SK-N-SH (cell line): ENCODE measurements at regions not wholly inside any gene's neighbourhood (a gene's known extent, or its start where the extent isn't known, plus 50 kb on each side); places are given as distances from the start of the nearest gene placed in this dataset.

Experiments
- CTCF ChIA-PET: fragments of 300-600, 350-600 bp; formaldehyde crosslinking; extraction: SDS; loops from one replicate; lab custom pipeline; 2021; lab: Yijun Ruan, JAX
- POLR2A ChIA-PET: fragments of 350-600 bp; sonication (Branson Sonifier 250); formaldehyde crosslinking; extraction: SDS; loops from one replicate; lab custom pipeline; 2020; ENCODE audit warnings: antibody characterized with exemption, inconsistent platforms; lab: Yijun Ruan, JAX
- DNase-seq: peaks from one replicate; pipeline ENCODE4 v3.0.0; 2012
- H2AFZ ChIP-seq: fragments of 200-600 bp; sonication (generic); 2 replicates; pipeline ENCODE4 v1.8.1; 2016; ENCODE audit warnings: antibody characterized with exemption, mild to moderate bottlenecking, low read depth
- H3F3A ChIP-seq: fragments of 200-600 bp; sonication (generic); replicated peaks from 2 replicates; pipeline ENCODE3; 2016; ENCODE audit warnings: antibody characterized with exemption, mild to moderate bottlenecking; ENCODE audit not compliant: insufficient read depth
- H3K27ac ChIP-seq, 2 experiments: fragments of 200-500 bp in 1 of 2; fragments of 200-600 bp in 1 of 2; sonication (Bioruptor generic) in 1 of 2; sonication (generic), shearing (Covaris generic) in 1 of 2; 2 replicates each; pipeline versions ENCODE4 v1.5.1 to v1.6.1; 2014 to 2016; ENCODE audit warnings: low read depth in 2 of 2, inconsistent platforms in 1 of 2, low read length in 1 of 2, mild to moderate bottlenecking in 1 of 2, mixed read lengths in 1 of 2
- H3K27me3 ChIP-seq: fragments of 200-600 bp; sonication (generic), shearing (Covaris generic); 2 replicates; pipeline ENCODE4 v1.6.1; 2016; ENCODE audit warnings: mixed run types; ENCODE audit not compliant: insufficient read depth
- H3K36me3 ChIP-seq, 2 experiments: fragments of 200-500 bp in 1 of 2; fragments of 200-600 bp in 1 of 2; sonication (Bioruptor generic) in 1 of 2; sonication (generic) in 1 of 2; replicated peaks in 1 of 2; 2 replicates each; pipeline versions ENCODE3 to v1.5.1; 2014 to 2016; ENCODE audit warnings: low read length in 1 of 2, mild to moderate bottlenecking in 1 of 2; ENCODE audit not compliant: insufficient read depth in 2 of 2, control insufficient read depth in 1 of 2
- H3K4me1 ChIP-seq, 2 experiments: fragments of 200-500 bp in 1 of 2; fragments of 200-600 bp in 1 of 2; sonication (Bioruptor generic) in 1 of 2; sonication (generic), shearing (Covaris generic) in 1 of 2; 2 replicates each; pipeline versions ENCODE4 v1.5.1 to v1.6.1; 2014 to 2016; ENCODE audit warnings: low read depth in 1 of 2, low read length in 1 of 2, mixed run types in 1 of 2; ENCODE audit not compliant: insufficient read depth in 2 of 2, control insufficient read depth in 1 of 2
- H3K4me2 ChIP-seq: fragments of 200-600 bp; sonication (generic), shearing (Covaris generic); 2 replicates; pipeline ENCODE4 v1.6.1; 2017; ENCODE audit warnings: mixed run types
- H3K4me3 ChIP-seq, 2 experiments: fragments of 200-500 bp in 1 of 2; fragments of 200-600 bp in 1 of 2; sonication (Bioruptor generic) in 1 of 2; sonication (generic), shearing (Covaris generic) in 1 of 2; 2 replicates each; pipeline versions ENCODE4 v1.5.1 to v1.8.1; 2014 to 2016; ENCODE audit warnings: low read depth in 2 of 2, inconsistent platforms in 1 of 2, low read length in 1 of 2, mild to moderate bottlenecking in 1 of 2, mixed read lengths in 1 of 2, moderate library complexity in 1 of 2
- H3K79me2 ChIP-seq: fragments of 200-600 bp; sonication (generic); 2 replicates; pipeline ENCODE4 v1.8.1; 2017; ENCODE audit warnings: mild to moderate bottlenecking; ENCODE audit not compliant: insufficient read depth
- H3K9ac ChIP-seq: fragments of 200-600 bp; sonication (generic); 2 replicates; pipeline ENCODE4 v1.6.1; 2017; ENCODE audit warnings: mixed run types
- H3K9me2 ChIP-seq: fragments of 200-600 bp; sonication (generic); 2 replicates; pipeline ENCODE4 v1.6.1; 2017; ENCODE audit warnings: mixed run types
- H3K9me3 ChIP-seq: fragments of 200-600 bp; sonication (generic); 2 replicates; pipeline ENCODE4 v1.6.1; 2017; ENCODE audit warnings: mixed run types, mild to moderate bottlenecking, moderate library complexity
- H4K20me1 ChIP-seq: fragments of 200-600 bp; sonication (generic); 2 replicates; pipeline ENCODE4 v1.6.1; 2017; ENCODE audit warnings: mild to moderate bottlenecking, mixed run types; ENCODE audit not compliant: insufficient read depth
- CHD2 ChIP-seq: fragments of 150-350 bp; IDR thresholded peaks from 2 replicates; pipeline ENCODE4 v1.6.1; 2018; ENCODE audit warnings: low read length; ENCODE audit not compliant: partially characterized antibody
- CTCF ChIP-seq: fragments of 200-600 bp; sonication (generic); IDR thresholded peaks from 2 replicates; pipeline ENCODE4 v1.6.1; 2017; ENCODE audit warnings: antibody characterized with exemption, mild to moderate bottlenecking, moderate library complexity
- EZH2phosphoT487 ChIP-seq: fragments of 200-600 bp; sonication (generic); IDR thresholded peaks from 2 replicates; pipeline ENCODE4 v1.6.1; 2017; ENCODE audit warnings: low read depth, mixed run types, mild to moderate bottlenecking, antibody characterized with exemption, moderate library complexity, borderline replicate concordance
- FOXM1 ChIP-seq: IDR thresholded peaks from 2 replicates; pipeline ENCODE4 v1.4.0; 2012; ENCODE audit warnings: low read depth, mild to moderate bottlenecking
- MEF2A ChIP-seq: IDR thresholded peaks from 2 replicates; pipeline ENCODE4 v1.4.0; 2012; ENCODE audit warnings: low read depth, borderline replicate concordance
- NRF1 ChIP-seq: IDR thresholded peaks from 2 replicates; pipeline ENCODE4 v1.6.1; 2012; ENCODE audit warnings: low read depth, mild to moderate bottlenecking, low read length
- PBX3 ChIP-seq: IDR thresholded peaks from 2 replicates; pipeline ENCODE4; 2012
- RCOR1 ChIP-seq: fragments of 150-350 bp; IDR thresholded peaks from 2 replicates; pipeline ENCODE4 v1.6.1; 2017; ENCODE audit warnings: antibody characterized with exemption, low read length
- RFX5 ChIP-seq: IDR thresholded peaks from 2 replicates; pipeline ENCODE4 v1.6.1; 2012; ENCODE audit warnings: mild to moderate bottlenecking, improper control_type of control experiment, low read length
- TAF1 ChIP-seq: IDR thresholded peaks from 2 replicates; pipeline ENCODE4 v1.6.1; 2012; ENCODE audit warnings: low read depth, mild to moderate bottlenecking, low read length, moderate library complexity, borderline replicate concordance
- TCF12 ChIP-seq: IDR thresholded peaks from 2 replicates; pipeline ENCODE4 v1.4.0; 2012
- TEAD4 ChIP-seq: IDR thresholded peaks from 2 replicates; pipeline ENCODE4 v1.4.0; 2012; ENCODE audit warnings: mild to moderate bottlenecking, borderline replicate concordance; ENCODE audit not compliant: insufficient read depth
- USF2 ChIP-seq: fragments of 150-350 bp; IDR thresholded peaks from 2 replicates; pipeline ENCODE4 v1.6.1; 2017; ENCODE audit warnings: antibody characterized with exemption, low read length, low read depth, borderline replicate concordance
- ZBTB33 ChIP-seq: IDR thresholded peaks from 2 replicates; pipeline ENCODE4 v1.4.0; 2012; ENCODE audit warnings: low read depth, borderline replicate concordance
- whole genome bisulfite sequencing: methylation state at CpG from one replicate; pipeline ENCODE4 v1.1.6; 2017; ENCODE audit warnings: low lambda C conversion rate; 5-methylcytosine and 5-hydroxymethylcytosine counted together

GRCh38 chr18:64615021-64615420, 466.1 kb upstream of the LINC00305 start:
- no peaks in the 10 kb centered on the region for H3K36me3 ChIP-seq
- H3K9ac ChIP-seq, result no peak overlapping the region
- no peak overlapping the region for H2AFZ ChIP-seq
- no peaks in the 10 kb centered on the region for H4K20me1 ChIP-seq
- no peak overlapping the region for H3K27ac ChIP-seq
- H3K9me2 ChIP-seq, result no peaks in the 10 kb centered on the region
- no peaks in the 10 kb centered on the region for H3F3A ChIP-seq
- no peak for DNase-seq
- H3K27me3 ChIP-seq, result no peaks in the 10 kb centered on the region
- ChIA-PET CTCF (interaction anchor here (1.2 kb wide), 1 partner anchor 11 kb away, joined by 3 read pairs; no protein-coding TSS in a partner anchor), POLR2A (no interaction called here)
- no peak overlapping the region for H3K4me3 ChIP-seq
- no peaks in the 10 kb centered on the region for H3K79me2 ChIP-seq
- WGBS, result 19% methylated on average over 1 of the region's 1 CpG
- TF ChIP-seq EZH2phosphoT487, result no peak
- TF ChIP-seq USF2, result no peak
- TF ChIP-seq TAF1, result no peak
- TF ChIP-seq CHD2, result no peak
- no peak for TF ChIP-seq PBX3
- TF ChIP-seq FOXM1, result no peak
- TF ChIP-seq NRF1, result no peak
- no peak for TF ChIP-seq RFX5
- no peak for TF ChIP-seq RCOR1
- no peak for TF ChIP-seq ZBTB33
- TF ChIP-seq TCF12, result no peak
- TF ChIP-seq CTCF, result no peak
- TF ChIP-seq MEF2A, result no peak
- no peak for TF ChIP-seq TEAD4
- no peaks in the 10 kb centered on the region for H3K9me3 ChIP-seq
- no peaks in the 10 kb centered on the region for H3K4me1 ChIP-seq
- H3K4me2 ChIP-seq, result no peak overlapping the region
